T-cell (primary cell): ENCODE measurements at regions not wholly inside any gene's neighbourhood (a gene's known extent, or its start where the extent isn't known, plus 50 kb on each side); places are given as distances from the start of the nearest gene placed in this dataset.

Experiments
- ATAC-seq, 4 experiments: fragments of 200-7000 bp in 3 of 4; fragments of 150-1000 bp in 1 of 4; cut with Tn5 transposase; replicated peaks in 1 of 4; 1 replicate in 3 of 4; 2 replicates in 1 of 4; pipeline ENCODE4 v1.10.0; 2021; ENCODE audit warnings: moderate library complexity in 3 of 4, mild to moderate bottlenecking in 2 of 4, moderate number of reproducible peaks in 1 of 4
- CTCF ChIA-PET, 2 donors: fragments of 300-600 bp; sonication (Branson Sonifier 250); formaldehyde crosslinking; loops; one replicate each; lab custom pipeline; 2022; ENCODE audit warnings: antibody characterized with exemption in 2 of 2; lab: Charles Lee
- POLR2A ChIA-PET, 2 donors: fragments of 300-600 bp; sonication (Branson Sonifier 250); formaldehyde crosslinking; loops; one replicate each; lab custom pipeline; 2022; ENCODE audit warnings: antibody characterized with exemption in 2 of 2; lab: Charles Lee
- DNase-seq, 35 experiments: peaks; one replicate each; pipeline versions ENCODE4 v3.0.0 to v3.0.0-alpha.2; 2013 to 2023
- H3K27ac ChIP-seq: one replicate; pipeline ENCODE4 v1.5.1; 2013; ENCODE audit warnings: low read length
- H3K27me3 ChIP-seq, 2 experiments: replicated peaks in 1 of 2; 1 replicate in 1 of 2; 2 replicates in 1 of 2; pipeline versions ENCODE4 v1.6.1 to v1.7.0; 2013; ENCODE audit warnings: low read length in 1 of 2, mixed read lengths in 1 of 2; ENCODE audit not compliant: control insufficient read depth in 2 of 2, insufficient read depth in 2 of 2; ENCODE audit errors: extremely low read depth in 1 of 2
- H3K36me3 ChIP-seq, 2 donors: 1 replicate in 1 of 2; 2 replicates in 1 of 2; pipeline versions ENCODE4 v1.6.1 to v1.7.0; 2013; ENCODE audit warnings: low read length in 1 of 2; ENCODE audit not compliant: control insufficient read depth in 2 of 2, insufficient read depth in 1 of 2; ENCODE audit errors: extremely low read depth in 1 of 2
- H3K4me1 ChIP-seq, 2 experiments: 1 replicate in 1 of 2; 2 replicates in 1 of 2; pipeline versions ENCODE4 v1.6.1 to v1.7.0; 2013; ENCODE audit warnings: low read length in 2 of 2, mixed read lengths in 1 of 2; ENCODE audit not compliant: insufficient read depth in 2 of 2, control insufficient read depth in 1 of 2; ENCODE audit errors: extremely low read depth in 1 of 2
- H3K4me3 ChIP-seq, 2 donors: 1 replicate in 1 of 2; 2 replicates in 1 of 2; pipeline versions ENCODE4 v1.5.1 to v1.7.0; 2013; ENCODE audit warnings: mild to moderate bottlenecking in 2 of 2, low read length in 1 of 2, moderate library complexity in 1 of 2; ENCODE audit not compliant: control insufficient read depth in 1 of 2; ENCODE audit errors: extremely low read depth in 1 of 2
- H3K9me3 ChIP-seq: 2 replicates; pipeline ENCODE4 v1.7.0; 2013
- H3K27ac Mint-ChIP-seq, 2 donors: one replicate each; pipeline ENCODE4 v1.8.0; 2020 to 2021; ENCODE audit warnings: mild to moderate bottlenecking in 2 of 2, mixed read lengths in 2 of 2
- H3K27me3 Mint-ChIP-seq, 2 donors: one replicate each; pipeline ENCODE4 v1.8.0; 2021 to 2022; ENCODE audit warnings: mixed read lengths in 2 of 2
- H3K36me3 Mint-ChIP-seq: one replicate; pipeline ENCODE4 v1.8.0; 2021; ENCODE audit warnings: mixed read lengths
- H3K4me1 Mint-ChIP-seq, 3 donors: one replicate each; pipeline ENCODE4 v1.8.0; 2020 to 2022; ENCODE audit warnings: mixed read lengths in 3 of 3, mild to moderate bottlenecking in 1 of 3
- H3K4me3 Mint-ChIP-seq, 3 donors: one replicate each; pipeline ENCODE4 v1.8.0; 2020 to 2022; ENCODE audit warnings: mild to moderate bottlenecking in 3 of 3, mixed read lengths in 3 of 3, moderate library complexity in 3 of 3
- H3K9me3 Mint-ChIP-seq, 3 donors: one replicate each; pipeline ENCODE4 v1.8.0; 2020 to 2022; ENCODE audit warnings: mixed read lengths in 3 of 3
- WGBS: methylation state at CpG from one replicate; pipeline ENCODE4 v1.1.5; 2013; ENCODE audit warnings: missing lambda C conversion rate; ENCODE audit not compliant: insufficient coverage; 5-methylcytosine and 5-hydroxymethylcytosine counted together

DNA sequence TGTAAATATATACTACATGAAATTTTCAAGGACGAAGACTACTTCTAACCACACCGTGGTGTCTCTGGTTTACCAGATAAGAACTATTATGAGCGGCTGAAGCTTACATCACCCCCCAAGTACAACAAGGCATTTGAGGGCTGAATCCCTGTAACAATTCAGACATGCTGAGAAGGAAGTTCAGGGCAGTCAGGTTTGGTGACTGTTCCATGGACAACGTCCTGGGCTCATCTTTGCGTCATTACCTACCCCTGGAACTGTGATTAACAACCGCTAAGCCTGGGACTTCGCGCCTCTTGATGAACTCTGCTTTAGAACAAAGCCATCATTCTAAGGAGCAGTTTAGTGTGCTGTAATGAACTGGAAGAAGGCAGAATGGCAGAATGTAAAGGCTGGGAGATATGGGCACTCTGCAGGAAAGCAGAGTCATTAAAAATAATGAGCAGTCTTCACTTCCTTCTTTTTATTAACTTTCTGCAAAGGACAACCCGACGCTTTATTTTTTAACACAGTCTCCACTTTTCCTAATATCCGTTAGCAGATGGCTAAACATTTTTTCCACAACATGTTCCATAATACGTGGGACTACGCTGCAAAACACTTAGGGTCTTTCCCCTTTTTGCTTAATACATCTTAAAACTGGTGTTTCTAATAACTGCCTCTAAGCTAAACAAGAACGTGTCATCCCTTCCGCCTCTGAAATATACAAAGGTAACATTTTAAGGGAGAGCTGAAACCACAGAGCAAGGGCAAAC, 263.2 kb downstream of the ADAMTS20 start:
- no peak for DNase-seq
- H3K27me3 Mint-ChIP-seq: no peaks in the 10 kb centered on the region
- no peaks in the 10 kb centered on the region for H3K9me3 Mint-ChIP-seq
- H3K36me3 Mint-ChIP-seq: no peaks in the 10 kb centered on the region
- no peaks in the 10 kb centered on the region for H3K27me3 ChIP-seq
- no peaks in the 10 kb centered on the region for H3K4me1 ChIP-seq
- H3K9me3 ChIP-seq: no peaks in the 10 kb centered on the region
- no peak overlapping the region for H3K27ac ChIP-seq
- ChIA-PET POLR2A (no interaction called here), CTCF (no interaction called here)
- no peak overlapping the region for H3K4me3 ChIP-seq
- 73% methylated on average over 10 of the region's 15 CpGs for WGBS
- ATAC-seq: no peak
- H3K27ac Mint-ChIP-seq: no peak overlapping the region
- H3K4me3 Mint-ChIP-seq: no peak overlapping the region
- H3K4me1 Mint-ChIP-seq: no peaks in the 10 kb centered on the region
- H3K36me3 ChIP-seq: no peaks in the 10 kb centered on the region

DNA sequence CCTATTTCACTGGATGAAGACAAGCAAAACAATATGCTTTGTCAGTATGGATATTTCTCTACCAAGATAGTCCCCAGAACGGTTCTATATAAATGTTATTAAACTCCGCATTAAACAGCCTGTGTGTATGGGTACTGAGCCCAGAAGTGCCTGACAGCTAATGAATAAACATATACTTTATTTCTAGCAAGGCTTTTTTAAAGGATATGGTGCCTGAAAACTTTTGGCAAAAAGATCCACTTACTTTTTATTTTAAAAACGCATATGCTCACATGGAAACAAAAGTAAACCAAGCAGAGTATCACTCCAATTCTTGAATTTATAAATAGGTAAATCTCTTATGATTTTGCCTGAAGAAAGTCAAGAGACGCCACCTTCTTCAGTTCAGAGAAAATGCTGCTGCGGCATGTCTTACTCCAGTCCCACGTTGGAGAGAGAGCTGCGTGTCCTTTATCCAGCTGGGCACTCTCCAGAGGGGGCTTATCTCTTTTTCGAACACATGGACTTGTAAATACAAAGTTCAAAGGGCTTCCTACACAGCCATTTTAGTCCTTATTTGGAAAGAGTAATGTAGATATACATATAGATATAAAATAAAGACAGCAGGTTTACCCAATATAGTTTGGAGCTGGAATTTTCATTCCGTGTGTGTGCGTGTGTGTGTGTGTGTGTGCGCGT, 264.2 kb downstream of the ADAMTS20 start:
- Mint-ChIP-seq H3K9me3 (no peaks in the 10 kb centered on the region), H3K36me3 (no peaks in the 10 kb centered on the region), H3K27me3 (no peaks in the 10 kb centered on the region), H3K4me3 (no peak overlapping the region), H3K27ac (no peak overlapping the region), H3K4me1 (no peaks in the 10 kb centered on the region)
- H3K4me1 ChIP-seq: no peaks in the 10 kb centered on the region
- ChIA-PET POLR2A (no interaction called here), CTCF (no interaction called here)
- H3K36me3 ChIP-seq: no peaks in the 10 kb centered on the region
- no peaks in the 10 kb centered on the region for H3K9me3 ChIP-seq
- no peak for DNase-seq
- H3K4me3 ChIP-seq: no peak overlapping the region
- no peak overlapping the region for H3K27ac ChIP-seq
- ATAC-seq: no peak
- no peaks in the 10 kb centered on the region for H3K27me3 ChIP-seq
- 100% methylated on average over 1 of the region's 12 CpGs for WGBS

DNA sequence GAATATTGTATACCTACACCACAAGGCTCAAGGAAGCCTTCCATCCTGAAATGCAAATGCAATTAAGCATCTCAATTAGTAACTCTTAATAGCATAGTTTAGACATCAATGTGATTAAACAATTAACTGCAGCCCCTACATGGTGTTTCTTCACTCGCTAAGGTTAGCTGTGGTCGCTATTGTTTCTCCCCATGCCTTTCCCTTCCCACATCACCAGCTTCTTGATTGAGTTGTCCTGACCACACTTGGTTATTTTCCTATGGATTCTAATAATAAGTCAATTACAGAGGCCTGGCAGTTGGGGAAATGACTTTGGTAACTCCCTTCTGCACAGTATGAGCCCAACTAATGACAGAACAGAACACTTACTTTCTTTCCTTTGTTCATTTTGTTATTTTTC, 265.0 kb downstream of the ADAMTS20 start:
- no peak overlapping the region for H3K27ac Mint-ChIP-seq
- no peak for DNase-seq
- no peaks in the 10 kb centered on the region for H3K9me3 Mint-ChIP-seq
- POLR2A ChIA-PET: no interaction called here
- H3K4me3 Mint-ChIP-seq: no peak overlapping the region
- Histone ChIP-seq H3K4me1 (no peaks in the 10 kb centered on the region), H3K27ac (no peak overlapping the region), H3K4me3 (no peak overlapping the region), H3K9me3 (no peaks in the 10 kb centered on the region), H3K27me3 (no peaks in the 10 kb centered on the region), H3K36me3 (no peaks in the 10 kb centered on the region)
- ATAC-seq: no peak
- CTCF ChIA-PET: no interaction called here
- H3K36me3 Mint-ChIP-seq: no peaks in the 10 kb centered on the region
- WGBS: no CpG with 5 or more reads among the region's 2 CpGs
- H3K27me3 Mint-ChIP-seq: no peaks in the 10 kb centered on the region
- H3K4me1 Mint-ChIP-seq: no peaks in the 10 kb centered on the region

DNA sequence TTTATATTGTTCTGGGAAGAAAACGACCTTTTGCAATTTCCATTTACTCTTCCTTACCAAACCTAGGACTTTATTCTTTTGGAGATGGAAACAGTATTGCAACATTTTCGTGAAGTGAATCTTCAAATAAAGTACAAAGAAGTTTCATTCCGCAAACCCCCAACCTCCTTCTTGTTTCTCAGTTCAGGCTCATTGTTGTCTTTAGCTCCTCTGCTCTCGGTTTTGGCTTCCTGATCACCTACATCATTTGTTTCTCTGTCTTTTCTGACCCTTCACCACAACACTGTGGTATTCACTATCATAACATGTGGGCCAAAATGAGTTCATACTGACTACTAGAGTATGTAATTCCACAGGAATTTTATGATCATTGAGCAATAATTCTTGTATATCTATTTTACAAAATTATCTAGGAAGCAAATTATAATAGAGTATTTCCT, 266.8 kb downstream of the ADAMTS20 start:
- Mint-ChIP-seq H3K4me1 (no peaks in the 10 kb centered on the region), H3K27me3 (no peaks in the 10 kb centered on the region)
- WGBS: 81% methylated on average over 3 of the region's 4 CpGs

DNA sequence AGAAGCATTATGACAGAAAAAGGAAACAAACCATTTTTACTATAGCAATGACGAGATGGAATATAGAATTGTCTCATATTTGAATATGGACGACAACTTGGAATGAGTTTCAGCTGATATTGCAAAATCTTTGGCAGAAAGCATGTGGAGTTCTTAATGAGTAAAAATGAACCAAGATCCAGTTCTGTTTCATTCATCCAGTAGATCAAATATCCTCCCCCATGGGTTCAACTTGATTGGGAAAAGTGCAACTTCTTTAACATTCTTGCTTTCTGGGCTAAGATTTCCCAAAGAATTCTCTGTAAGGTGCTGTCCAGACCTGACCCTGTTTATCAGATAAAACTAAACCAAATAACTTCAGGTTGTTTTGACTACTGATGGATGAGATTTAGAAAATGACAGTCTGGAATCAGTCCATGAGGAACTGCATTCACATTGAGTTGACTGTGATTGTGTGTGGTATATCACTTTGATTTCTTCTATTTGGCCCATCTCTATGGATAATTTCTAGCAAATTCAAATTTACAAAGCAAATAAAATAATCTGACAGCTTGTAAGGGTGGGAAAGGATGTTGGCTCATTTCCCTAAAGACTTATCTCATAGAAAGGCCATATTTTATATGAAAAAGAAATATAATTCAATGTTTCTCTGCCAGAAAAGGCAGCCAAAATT, 267.4 kb downstream of the ADAMTS20 start:
- DNase-seq (no peak), ATAC-seq (no peak)
- no peaks in the 10 kb centered on the region for H3K36me3 Mint-ChIP-seq
- no peaks in the 10 kb centered on the region for H3K27me3 Mint-ChIP-seq
- no peaks in the 10 kb centered on the region for H3K9me3 ChIP-seq
- H3K4me3 ChIP-seq: no peak overlapping the region
- peaks cover 0 to under 1% (median 0%) of the 10 kb centered on the region in 3 donors for H3K9me3 Mint-ChIP-seq
- ChIA-PET CTCF (no interaction called here), POLR2A (no interaction called here)
- H3K36me3 ChIP-seq: no peaks in the 10 kb centered on the region
- H3K4me1 Mint-ChIP-seq: no peaks in the 10 kb centered on the region
- no peaks in the 10 kb centered on the region for H3K4me1 ChIP-seq
- WGBS: no CpG with 5 or more reads among the region's 2 CpGs
- no peak overlapping the region for H3K4me3 Mint-ChIP-seq
- H3K27ac Mint-ChIP-seq: no peak overlapping the region
- no peak overlapping the region for H3K27ac ChIP-seq
- H3K27me3 ChIP-seq: no peaks in the 10 kb centered on the region

More for the DNA sequence above, 266.8 kb downstream of the ADAMTS20 start:
- CTCF ChIA-PET: no interaction called here
- Histone ChIP-seq H3K9me3 (no peaks in the 10 kb centered on the region), H3K36me3 (no peaks in the 10 kb centered on the region), H3K4me3 (no peak overlapping the region), H3K27me3 (no peaks in the 10 kb centered on the region), H3K4me1 (no peaks in the 10 kb centered on the region), H3K27ac (no peak overlapping the region)
- no peak overlapping the region for H3K27ac Mint-ChIP-seq
- no peak for DNase-seq
- no peak for ATAC-seq
- POLR2A ChIA-PET: no interaction called here
- no peaks in the 10 kb centered on the region for H3K9me3 Mint-ChIP-seq
- H3K36me3 Mint-ChIP-seq: no peaks in the 10 kb centered on the region
- H3K4me3 Mint-ChIP-seq: no peak overlapping the region

DNA sequence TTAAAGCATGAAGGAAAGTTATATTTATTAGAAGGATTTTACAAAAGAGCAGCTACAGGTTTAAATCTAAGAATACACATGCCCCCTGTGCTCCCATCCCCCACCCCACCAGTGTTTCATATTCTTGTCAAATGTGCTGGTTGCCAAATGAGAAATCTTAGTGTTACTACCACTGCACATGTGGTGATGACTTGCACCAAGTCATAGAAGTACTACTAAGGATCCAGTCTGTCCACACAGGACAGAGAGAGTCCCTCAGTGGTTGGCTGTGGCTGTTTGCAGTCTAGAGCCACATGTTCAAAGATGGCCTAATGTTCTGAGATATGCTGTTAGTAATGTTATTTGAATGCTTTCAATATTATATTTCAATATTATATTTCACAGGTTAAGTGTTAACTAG, 268.8 kb downstream of the ADAMTS20 start:
- POLR2A ChIA-PET: no interaction called here
- H3K36me3 Mint-ChIP-seq: no peaks in the 10 kb centered on the region
- H3K27ac Mint-ChIP-seq: no peak overlapping the region
- CTCF ChIA-PET: no interaction called here
- no peak overlapping the region for H3K4me3 Mint-ChIP-seq
- H3K9me3 Mint-ChIP-seq: peaks cover 0 to 4% (median under 1%) of the 10 kb centered on the region in 3 donors
- H3K27me3 ChIP-seq: no peaks in the 10 kb centered on the region
- no peaks in the 10 kb centered on the region for H3K27me3 Mint-ChIP-seq
- no peak overlapping the region for H3K4me3 ChIP-seq
- no peak for DNase-seq
- H3K36me3 ChIP-seq: no peaks in the 10 kb centered on the region
- no peak overlapping the region for H3K27ac ChIP-seq
- no peak for ATAC-seq
- H3K4me1 ChIP-seq: no peaks in the 10 kb centered on the region
- H3K9me3 ChIP-seq: no peaks in the 10 kb centered on the region
- no peaks in the 10 kb centered on the region for H3K4me1 Mint-ChIP-seq
